MM.1S (cell line): ENCODE measurements at regions not wholly inside any gene's neighbourhood (a gene's known extent, or its start where the extent isn't known, plus 50 kb on each side); places are given as distances from the start of the nearest gene placed in this dataset.

Experiments
- DNase-seq: peaks from one replicate; pipeline ENCODE4 v3.0.0-alpha.2; 2015
- H2AFZ ChIP-seq: fragments of 300-600 bp; sonication (generic); 2 replicates; pipeline ENCODE4 v1.6.0; 2016; ENCODE audit warnings: antibody characterized with exemption, low read length
- H3F3A ChIP-seq: fragments of 300-600 bp; sonication (generic); 2 replicates; pipeline ENCODE4 v1.6.1; 2016; ENCODE audit warnings: mild to moderate bottlenecking, antibody characterized with exemption, low read length, moderate library complexity, mixed read lengths; ENCODE audit not compliant: insufficient read depth
- H3K27ac ChIP-seq: fragments of 300-600 bp; sonication (generic); 2 replicates; pipeline ENCODE4 v1.5.1; 2016; ENCODE audit warnings: mild to moderate bottlenecking, low read length
- H3K27me3 ChIP-seq: fragments of 300-600 bp; sonication (generic); replicated peaks from 2 replicates; pipeline ENCODE4 v1.6.0; 2016; ENCODE audit warnings: low read length; ENCODE audit not compliant: insufficient read depth
- H3K36me3 ChIP-seq: fragments of 300-600 bp; sonication (generic); replicated peaks from 2 replicates; pipeline ENCODE4 v1.6.1; 2016; ENCODE audit warnings: mild to moderate bottlenecking, low read length, mixed read lengths; ENCODE audit not compliant: insufficient read depth
- H3K4me1 ChIP-seq: fragments of 300-600 bp; sonication (generic); 2 replicates; pipeline ENCODE4 v1.6.1; 2016; ENCODE audit warnings: low read length, mixed read lengths
- H3K4me2 ChIP-seq: fragments of 300-600 bp; sonication (generic); 2 replicates; pipeline ENCODE4 v1.6.0; 2016; ENCODE audit warnings: low read depth, low read length
- H3K4me3 ChIP-seq: fragments of 300-600 bp; sonication (generic); 2 replicates; pipeline ENCODE4 v1.5.1; 2016; ENCODE audit warnings: low read length, mixed read lengths
- H3K79me2 ChIP-seq: fragments of 300-600 bp; sonication (generic); 2 replicates; pipeline ENCODE4 v1.6.1; 2016; ENCODE audit warnings: mixed run types, low read length, mixed read lengths
- H3K9ac ChIP-seq: fragments of 300-600 bp; sonication (generic); 2 replicates; pipeline ENCODE4 v1.6.1; 2016; ENCODE audit warnings: low read length, mixed read lengths
- H3K9me2 ChIP-seq: fragments of 300-600 bp; sonication (generic); replicated peaks from 2 replicates; pipeline ENCODE4 v1.6.1; 2016; ENCODE audit warnings: mild to moderate bottlenecking, low read length, mixed read lengths; ENCODE audit not compliant: insufficient read depth
- H3K9me3 ChIP-seq: fragments of 300-600 bp; sonication (generic); replicated peaks from 2 replicates; pipeline ENCODE4 v1.6.1; 2016; ENCODE audit warnings: mild to moderate bottlenecking, low read length, mixed read lengths; ENCODE audit not compliant: insufficient read depth
- H4K20me1 ChIP-seq: fragments of 300-600 bp; sonication (generic); 2 replicates; pipeline ENCODE4 v1.6.1; 2016; ENCODE audit warnings: mild to moderate bottlenecking, low read length, moderate library complexity, mixed read lengths; ENCODE audit not compliant: insufficient read depth
- EZH2 ChIP-seq: fragments of 300-600 bp; sonication (generic); optimal IDR thresholded peaks from 2 replicates; pipeline ENCODE3; 2017; ENCODE audit warnings: low read depth, mild to moderate bottlenecking, antibody characterized with exemption, low read length, mixed read lengths
- EZH2phosphoT487 ChIP-seq: fragments of 300-600 bp; sonication (generic); IDR thresholded peaks from 2 replicates; pipeline ENCODE4 v1.6.1; 2018; ENCODE audit warnings: antibody characterized with exemption, low read length
- TF ChIP-seq, protein P1 (sequence below): fragments of 300-600 bp; sonication (generic); IDR thresholded peaks from 2 replicates; pipeline ENCODE4 v1.5.1; 2016; ENCODE audit warnings: antibody characterized with exemption, low read length, mixed read lengths

DNA sequence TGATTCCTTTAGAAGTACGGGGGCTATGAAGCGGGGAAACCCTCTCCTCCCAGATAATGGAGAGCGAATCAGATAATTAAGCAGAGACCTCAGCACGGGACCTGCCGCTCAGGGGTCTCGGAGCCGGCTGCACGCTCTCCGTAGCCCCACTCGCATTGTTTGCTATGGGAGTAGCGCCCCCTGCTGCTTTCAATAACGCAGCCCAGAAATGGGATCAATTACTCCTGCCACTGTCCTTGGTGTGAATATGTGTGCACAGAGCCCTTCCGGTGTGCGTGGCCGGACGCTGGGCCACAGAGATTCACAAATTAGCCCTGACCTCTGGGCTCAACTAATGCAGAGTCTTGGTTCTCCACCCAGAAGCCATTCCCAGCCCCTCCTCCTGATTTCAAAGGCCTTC lies 76.4 kb upstream of the TMEM132C start:
- no peaks in the 10 kb centered on the region for H3K27me3 ChIP-seq
- H4K20me1 ChIP-seq: no peaks in the 10 kb centered on the region
- TF ChIP-seq, protein P1, sequence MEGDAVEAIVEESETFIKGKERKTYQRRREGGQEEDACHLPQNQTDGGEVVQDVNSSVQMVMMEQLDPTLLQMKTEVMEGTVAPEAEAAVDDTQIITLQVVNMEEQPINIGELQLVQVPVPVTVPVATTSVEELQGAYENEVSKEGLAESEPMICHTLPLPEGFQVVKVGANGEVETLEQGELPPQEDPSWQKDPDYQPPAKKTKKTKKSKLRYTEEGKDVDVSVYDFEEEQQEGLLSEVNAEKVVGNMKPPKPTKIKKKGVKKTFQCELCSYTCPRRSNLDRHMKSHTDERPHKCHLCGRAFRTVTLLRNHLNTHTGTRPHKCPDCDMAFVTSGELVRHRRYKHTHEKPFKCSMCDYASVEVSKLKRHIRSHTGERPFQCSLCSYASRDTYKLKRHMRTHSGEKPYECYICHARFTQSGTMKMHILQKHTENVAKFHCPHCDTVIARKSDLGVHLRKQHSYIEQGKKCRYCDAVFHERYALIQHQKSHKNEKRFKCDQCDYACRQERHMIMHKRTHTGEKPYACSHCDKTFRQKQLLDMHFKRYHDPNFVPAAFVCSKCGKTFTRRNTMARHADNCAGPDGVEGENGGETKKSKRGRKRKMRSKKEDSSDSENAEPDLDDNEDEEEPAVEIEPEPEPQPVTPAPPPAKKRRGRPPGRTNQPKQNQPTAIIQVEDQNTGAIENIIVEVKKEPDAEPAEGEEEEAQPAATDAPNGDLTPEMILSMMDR: no peak
- TF ChIP-seq EZH2phosphoT487 (no peak), EZH2 (no peak)
- no peak overlapping the region for H3K4me3 ChIP-seq
- H3K36me3 ChIP-seq: no peaks in the 10 kb centered on the region
- no peak overlapping the region for H3K9ac ChIP-seq
- H3K4me2 ChIP-seq: no peak overlapping the region
- DNase-seq: no peak
- H3K4me1 ChIP-seq: no peaks in the 10 kb centered on the region
- no peaks in the 10 kb centered on the region for H3K79me2 ChIP-seq
- no peak overlapping the region for H3K27ac ChIP-seq
- H2AFZ ChIP-seq: no peak overlapping the region
- no peaks in the 10 kb centered on the region for H3F3A ChIP-seq
- no peaks in the 10 kb centered on the region for H3K9me3 ChIP-seq
- H3K9me2 ChIP-seq: no peaks in the 10 kb centered on the region

DNA sequence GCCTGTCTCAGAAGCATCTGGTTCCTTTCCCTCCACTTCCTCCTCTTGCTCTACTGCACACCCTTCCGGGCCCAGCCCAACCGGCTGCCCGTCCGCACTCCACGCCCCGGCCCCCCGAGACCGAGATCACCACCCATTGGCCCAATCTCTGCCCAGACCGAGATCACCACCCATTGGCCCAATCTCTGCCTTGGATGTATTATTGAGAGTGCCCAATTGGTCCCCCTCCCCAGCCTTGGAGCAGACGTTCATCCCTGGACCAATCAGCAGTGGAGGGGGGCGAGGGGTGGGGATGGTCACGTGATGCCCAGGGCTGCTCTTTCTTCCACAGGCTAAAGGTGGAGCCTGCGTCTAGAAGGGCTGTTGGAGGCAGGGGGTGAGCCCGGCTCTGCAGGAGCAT lies 75.6 kb upstream of the TMEM132C start:
- no peaks in the 10 kb centered on the region for H3F3A ChIP-seq
- no peaks in the 10 kb centered on the region for H3K9me2 ChIP-seq
- no peaks in the 10 kb centered on the region for H4K20me1 ChIP-seq
- H3K27ac ChIP-seq: no peak overlapping the region
- H3K9me3 ChIP-seq: no peaks in the 10 kb centered on the region
- H3K27me3 ChIP-seq: no peaks in the 10 kb centered on the region
- no peaks in the 10 kb centered on the region for H3K36me3 ChIP-seq
- H3K9ac ChIP-seq: no peak overlapping the region
- DNase-seq: no peak
- H2AFZ ChIP-seq: no peak overlapping the region
- H3K79me2 ChIP-seq: no peaks in the 10 kb centered on the region
- no peaks in the 10 kb centered on the region for H3K4me1 ChIP-seq
- TF ChIP-seq EZH2phosphoT487 (no peak), EZH2 (no peak)
- TF ChIP-seq, protein P1: no peak
- no peak overlapping the region for H3K4me3 ChIP-seq
- H3K4me2 ChIP-seq: no peak overlapping the region

DNA sequence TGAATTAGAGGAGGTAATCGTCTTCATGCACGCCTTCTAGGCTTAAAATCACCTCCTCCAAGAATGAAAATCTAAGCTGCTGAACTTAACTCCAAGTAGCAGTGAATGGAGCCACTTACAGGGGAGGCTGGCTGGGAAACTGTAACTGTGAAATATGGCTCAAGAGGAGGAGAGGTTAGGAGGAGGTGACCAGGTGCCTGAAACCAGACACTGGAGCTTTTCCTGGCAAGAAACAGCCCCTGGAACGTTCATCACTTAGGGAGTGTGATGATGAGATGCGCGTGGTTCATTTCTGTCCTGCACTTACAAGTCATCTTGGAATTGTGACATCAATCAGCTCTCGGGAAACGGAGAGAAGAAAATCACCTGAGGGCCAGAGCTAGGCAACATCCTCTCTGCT lies 62.3 kb upstream of the TMEM132C start:
- Histone ChIP-seq H3K4me2 (no peak overlapping the region), H4K20me1 (no peaks in the 10 kb centered on the region), H3K4me3 (no peak overlapping the region), H3K9me3 (no peaks in the 10 kb centered on the region), H3K9me2 (no peaks in the 10 kb centered on the region), H3K79me2 (no peaks in the 10 kb centered on the region), H3K27me3 (no peaks in the 10 kb centered on the region), H2AFZ (no peak overlapping the region), H3K27ac (no peak overlapping the region), H3K9ac (no peak overlapping the region), H3K4me1 (no peaks in the 10 kb centered on the region), H3F3A (no peaks in the 10 kb centered on the region), H3K36me3 (no peaks in the 10 kb centered on the region)
- TF ChIP-seq, protein P1: no peak
- TF ChIP-seq EZH2phosphoT487: no peak
- TF ChIP-seq EZH2: no peak
- no peak for DNase-seq

DNA sequence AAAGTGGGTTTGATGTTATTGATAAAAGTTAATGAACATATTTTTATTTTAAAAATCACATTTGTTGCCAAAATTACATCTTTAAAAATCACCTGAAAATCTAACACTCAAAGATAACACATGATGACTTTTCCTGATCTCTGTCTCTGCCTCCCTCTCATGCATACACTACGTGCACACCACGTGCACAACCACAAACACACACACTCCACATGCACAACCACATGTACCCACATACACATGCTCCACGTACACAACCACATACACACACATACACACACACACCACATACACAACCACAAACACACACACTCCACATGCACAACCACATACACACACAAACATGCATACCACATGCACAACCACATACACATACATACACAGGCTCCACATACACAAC lies 61.8 kb upstream of the TMEM132C start:
- Histone ChIP-seq H3K79me2 (no peaks in the 10 kb centered on the region), H3K9me2 (no peaks in the 10 kb centered on the region), H3K9ac (no peak overlapping the region)

More for the DNA sequence above, 61.8 kb upstream of the TMEM132C start:
- TF ChIP-seq EZH2 (no peak), EZH2phosphoT487 (no peak)
- TF ChIP-seq, protein P1: no peak
- Histone ChIP-seq H3F3A (no peaks in the 10 kb centered on the region), H3K4me2 (no peak overlapping the region), H2AFZ (no peak overlapping the region), H3K27me3 (no peaks in the 10 kb centered on the region), H4K20me1 (no peaks in the 10 kb centered on the region), H3K4me3 (no peak overlapping the region), H3K9me3 (no peaks in the 10 kb centered on the region), H3K4me1 (no peaks in the 10 kb centered on the region), H3K27ac (no peak overlapping the region), H3K36me3 (no peaks in the 10 kb centered on the region)
- no peak for DNase-seq
